ENCODE measurements at regions not wholly inside any gene's neighbourhood (a gene's known extent, or its start where the extent isn't known, plus 50 kb on each side); places are given as distances from the start of the nearest gene placed in this dataset.

GRCh38 chr18:51862051-51862715 is 477.8 kb upstream of the DCC start:
- TF ChIP-seq POLR2A (IDR thresholded peaks at IDR 0.05) (no peak), CTCF (IDR thresholded peaks at IDR 0.05) (no peak)

All from heart left ventricle (tissue), 13 donors.